Ascending aorta (tissue), 2 donors: ENCODE measurements at regions not wholly inside any gene's neighbourhood (a gene's known extent, or its start where the extent isn't known, plus 50 kb on each side); places are given as distances from the start of the nearest gene placed in this dataset.

Experiments used
- DNase-seq, 2 donors: peaks; one replicate each; pipeline ENCODE4 v3.0.0-alpha.2; 2019; ENCODE audit warnings: low spot score in 2 of 2
- H3K27ac ChIP-seq, 2 donors: fragments of 200-600 bp; sonication (generic); one replicate each; pipeline ENCODE4 v1.5.1; 2016 to 2017; ENCODE audit warnings: mild to moderate bottlenecking in 1 of 2
- H3K27me3 ChIP-seq: fragments of 200-600 bp; sonication (generic); one replicate; pipeline ENCODE4 v1.5.1; 2017
- H3K36me3 ChIP-seq, 2 donors: fragments of 200-600 bp; sonication (generic); one replicate each; pipeline ENCODE4 v1.5.1; 2016
- H3K4me1 ChIP-seq, 2 donors: fragments of 200-600 bp; sonication (generic); one replicate each; pipeline ENCODE4 v1.5.1; 2016 to 2017; ENCODE audit warnings: mild to moderate bottlenecking in 1 of 2
- H3K4me3 ChIP-seq, 2 donors: fragments of 200-600 bp; sonication (generic); one replicate each; pipeline ENCODE4 v1.5.1; 2016 to 2017; ENCODE audit warnings: mild to moderate bottlenecking in 1 of 2
- H3K9me3 ChIP-seq, 2 donors: fragments of 200-600 bp; sonication (generic); one replicate each; pipeline ENCODE4 v1.5.1; 2016
- intact Hi-C: fragments of 100-400 bp; cut with DNase I; formaldehyde crosslinking; loops from one replicate; pipeline ENCODE4 v1.15.1; 2023
- TF ChIP-seq, protein P1 (sequence below), 3 experiments: fragments of 200-600 bp in 2 of 3; fragments of 450-650 bp in 1 of 3; sonication (generic) in 2 of 3; IDR thresholded peaks; one replicate each; pipeline ENCODE4 v1.5.1; 2016 to 2019; ENCODE audit warnings: antibody characterized with exemption in 3 of 3, mild to moderate bottlenecking in 1 of 3, moderate library complexity in 1 of 3

- no peaks in the 10 kb centered on the region for H3K4me1 ChIP-seq
- no peaks in the 10 kb centered on the region for H3K9me3 ChIP-seq
- H3K4me3 ChIP-seq = no peak overlapping the region
- TF ChIP-seq, protein P1, sequence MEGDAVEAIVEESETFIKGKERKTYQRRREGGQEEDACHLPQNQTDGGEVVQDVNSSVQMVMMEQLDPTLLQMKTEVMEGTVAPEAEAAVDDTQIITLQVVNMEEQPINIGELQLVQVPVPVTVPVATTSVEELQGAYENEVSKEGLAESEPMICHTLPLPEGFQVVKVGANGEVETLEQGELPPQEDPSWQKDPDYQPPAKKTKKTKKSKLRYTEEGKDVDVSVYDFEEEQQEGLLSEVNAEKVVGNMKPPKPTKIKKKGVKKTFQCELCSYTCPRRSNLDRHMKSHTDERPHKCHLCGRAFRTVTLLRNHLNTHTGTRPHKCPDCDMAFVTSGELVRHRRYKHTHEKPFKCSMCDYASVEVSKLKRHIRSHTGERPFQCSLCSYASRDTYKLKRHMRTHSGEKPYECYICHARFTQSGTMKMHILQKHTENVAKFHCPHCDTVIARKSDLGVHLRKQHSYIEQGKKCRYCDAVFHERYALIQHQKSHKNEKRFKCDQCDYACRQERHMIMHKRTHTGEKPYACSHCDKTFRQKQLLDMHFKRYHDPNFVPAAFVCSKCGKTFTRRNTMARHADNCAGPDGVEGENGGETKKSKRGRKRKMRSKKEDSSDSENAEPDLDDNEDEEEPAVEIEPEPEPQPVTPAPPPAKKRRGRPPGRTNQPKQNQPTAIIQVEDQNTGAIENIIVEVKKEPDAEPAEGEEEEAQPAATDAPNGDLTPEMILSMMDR (IDR thresholded peaks at IDR 0.05) = no peak
- H3K27me3 ChIP-seq = no peaks in the 10 kb centered on the region
- DNase-seq = no peak
- H3K36me3 ChIP-seq = no peaks in the 10 kb centered on the region
- intact Hi-C loops = no loop called here
- no peak overlapping the region for H3K27ac ChIP-seq
Measured at GRCh38 chr12:126384026-126384564, 1318.9 kb downstream of the AACS start.

- H3K4me1 ChIP-seq = peaks cover 0 to 3% of the 10 kb centered on the region in 2 donors
- no peak overlapping the region for H3K4me3 ChIP-seq
- DNase-seq = no peak
- TF ChIP-seq, protein P1 (IDR thresholded peaks at IDR 0.05) = no peak
- no peaks in the 10 kb centered on the region for H3K27me3 ChIP-seq
- H3K9me3 ChIP-seq = no peaks in the 10 kb centered on the region
- no peak overlapping the region for H3K27ac ChIP-seq
- intact Hi-C loops = no loop called here
- H3K36me3 ChIP-seq = no peaks in the 10 kb centered on the region
Measured at GRCh38 chr12:126385785-126386184, 1320.5 kb downstream of the AACS start.

- TF ChIP-seq, protein P1 (IDR thresholded peaks at IDR 0.05) = no peak
- intact Hi-C loops = no loop called here
- no peaks in the 10 kb centered on the region for H3K9me3 ChIP-seq
- no peak for DNase-seq
- H3K36me3 ChIP-seq = no peaks in the 10 kb centered on the region
- H3K4me1 ChIP-seq = peaks cover 0 to 3% of the 10 kb centered on the region in 2 donors
- H3K4me3 ChIP-seq = no peak overlapping the region
- no peak overlapping the region for H3K27ac ChIP-seq
- no peaks in the 10 kb centered on the region for H3K27me3 ChIP-seq
Measured at GRCh38 chr12:126389220-126389841, 1324.1 kb downstream of the AACS start.

DNA sequence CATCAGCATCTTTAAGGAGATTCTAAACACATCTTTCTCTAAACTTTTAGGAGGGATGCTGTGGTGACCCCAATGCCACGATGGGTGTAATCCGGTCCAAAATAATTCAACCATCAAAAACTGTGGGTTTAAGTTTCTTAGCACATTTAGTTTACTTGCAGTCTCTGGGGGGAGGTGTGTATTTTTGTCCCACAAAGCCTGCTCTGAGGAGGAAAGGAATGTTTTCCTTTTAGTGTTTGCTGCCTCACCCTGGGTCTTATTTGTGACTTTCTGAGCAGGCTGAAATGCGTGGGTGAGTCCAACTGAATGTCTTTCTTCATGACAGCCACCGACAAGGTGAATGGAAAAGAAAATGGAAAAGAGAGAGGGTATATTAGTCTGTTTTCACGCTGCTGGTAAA, 1324.7 kb downstream of the AACS start:
- TF ChIP-seq, protein P1 (IDR thresholded peaks at IDR 0.05) = no peak
- Histone ChIP-seq H3K27ac (no peak overlapping the region), H3K4me3 (no peak overlapping the region), H3K27me3 (no peaks in the 10 kb centered on the region), H3K4me1 (peaks cover 0 to 3% of the 10 kb centered on the region in 2 donors), H3K36me3 (no peaks in the 10 kb centered on the region), H3K9me3 (no peaks in the 10 kb centered on the region)
- no peak for DNase-seq
- intact Hi-C loops = no loop called here

GRCh38 chr12:126390969-126391566, 1325.8 kb downstream of the AACS start:
- intact Hi-C loops = no loop called here
- no peak overlapping the region for H3K27ac ChIP-seq
- no peak overlapping the region for H3K4me3 ChIP-seq
- H3K27me3 ChIP-seq = no peaks in the 10 kb centered on the region
- TF ChIP-seq, protein P1 (IDR thresholded peaks at IDR 0.05) = no peak
- H3K9me3 ChIP-seq = no peaks in the 10 kb centered on the region
- H3K36me3 ChIP-seq = no peaks in the 10 kb centered on the region
- DNase-seq = no peak
- H3K4me1 ChIP-seq = peaks cover 0 to 3% of the 10 kb centered on the region in 2 donors
